Smooth muscle cell of the brain vasculature (primary cell): ENCODE measurements at regions not wholly inside any gene's neighbourhood (a gene's known extent, or its start where the extent isn't known, plus 50 kb on each side); places are given as distances from the start of the nearest gene placed in this dataset.

ENCODE experiments used
- DNase-seq: peaks from one replicate; pipeline ENCODE4 v3.0.0-alpha.2; 2012; ENCODE audit warnings: low read depth, low spot score

DNA sequence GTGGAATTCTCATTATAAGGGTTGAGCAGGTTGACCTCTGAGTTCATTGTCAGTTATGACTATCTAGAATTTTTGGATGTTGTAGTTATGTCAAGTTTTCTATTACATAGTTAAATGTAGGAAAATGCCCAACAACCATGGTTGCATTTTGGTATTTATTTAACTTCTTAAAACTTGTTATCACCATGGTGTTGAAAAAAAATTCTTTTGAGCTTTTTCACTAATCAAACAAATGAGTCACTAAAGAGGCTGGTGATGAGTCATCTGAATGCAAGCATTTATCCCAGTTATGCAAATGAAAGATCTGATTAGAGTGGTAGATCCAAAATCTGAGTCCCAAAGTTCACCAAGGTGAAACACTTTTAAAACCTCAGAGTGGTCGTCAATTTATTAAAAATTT, 624.7 kb upstream of the IGFBP3 start:
- no peak for DNase-seq

DNA sequence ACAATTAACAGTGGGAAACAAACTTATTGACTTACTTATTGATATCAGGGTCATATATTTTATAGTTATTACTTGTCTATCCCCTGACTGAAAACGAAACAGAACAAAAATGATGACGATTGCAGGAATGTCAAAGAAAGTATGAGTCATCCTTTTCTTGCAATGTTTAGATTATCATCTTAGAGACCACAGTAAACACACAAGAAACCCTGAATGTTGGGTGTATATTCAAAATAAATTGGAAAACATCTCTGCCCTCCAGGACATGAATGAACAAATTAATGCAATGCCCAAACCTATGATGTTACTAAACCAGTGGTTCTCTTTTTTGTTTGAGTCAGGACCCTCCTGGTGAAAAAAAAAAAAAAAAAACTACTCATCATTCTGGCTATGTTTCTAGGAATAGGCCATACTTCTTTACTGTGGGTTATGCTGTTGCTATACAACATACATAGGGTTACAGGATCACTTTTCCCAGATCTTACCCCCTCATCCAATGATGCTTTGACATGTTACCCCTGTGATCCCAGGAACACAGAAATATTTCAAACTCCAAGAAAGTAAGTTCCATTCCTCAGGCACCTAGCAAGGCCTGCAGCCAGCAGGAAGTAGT, 623.4 kb upstream of the IGFBP3 start:
- peak; percentile 40 for DNase-seq

DNA sequence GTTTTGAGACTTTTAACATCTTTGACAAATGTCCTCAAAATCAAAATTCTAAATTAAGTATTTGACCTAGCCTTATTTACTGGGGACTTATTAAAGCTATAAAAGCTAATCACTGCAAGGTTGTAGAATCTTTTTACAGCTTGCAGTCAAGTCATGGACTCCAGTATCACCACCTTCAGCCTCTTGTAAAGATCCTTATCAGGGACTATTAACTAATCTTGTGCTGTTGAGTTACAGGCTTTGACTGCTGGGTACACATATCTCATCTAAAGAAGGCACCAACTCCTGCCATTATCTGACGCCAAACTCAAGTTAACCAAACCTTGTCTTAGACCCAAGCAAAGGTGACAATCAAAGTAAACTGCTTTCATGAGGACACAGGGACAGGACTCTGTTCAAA, 621.0 kb upstream of the IGFBP3 start:
- DNase-seq: no peak

DNA sequence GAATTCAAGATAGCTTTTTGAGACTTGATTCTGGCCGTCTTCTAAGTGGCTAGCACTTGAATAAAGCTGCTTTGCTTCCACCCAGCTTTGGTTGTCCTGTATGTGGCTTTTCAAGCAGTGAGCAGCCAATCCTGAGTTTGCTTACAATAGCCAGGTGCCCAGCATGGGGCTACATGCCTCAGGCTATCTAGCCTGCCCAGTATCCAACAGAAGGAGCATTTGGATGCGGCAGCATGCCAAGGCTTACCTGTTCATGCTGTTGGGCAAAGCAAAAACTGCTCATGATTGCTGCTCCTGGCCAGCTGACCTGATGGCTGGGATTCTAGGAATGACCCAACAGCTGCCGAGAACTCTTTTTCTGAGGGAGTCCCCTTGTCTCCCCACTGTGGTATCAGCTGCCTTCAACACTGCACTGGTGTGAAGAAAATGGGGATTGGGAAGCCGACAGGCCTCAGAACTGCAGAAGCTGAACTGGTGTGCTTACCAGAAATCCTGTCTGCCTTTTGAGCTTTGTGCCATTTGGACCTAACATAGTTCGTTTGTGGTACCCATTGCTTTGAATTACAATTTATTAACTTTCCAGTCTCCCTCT, 618.9 kb upstream of the IGFBP3 start:
- no peak for DNase-seq

DNA sequence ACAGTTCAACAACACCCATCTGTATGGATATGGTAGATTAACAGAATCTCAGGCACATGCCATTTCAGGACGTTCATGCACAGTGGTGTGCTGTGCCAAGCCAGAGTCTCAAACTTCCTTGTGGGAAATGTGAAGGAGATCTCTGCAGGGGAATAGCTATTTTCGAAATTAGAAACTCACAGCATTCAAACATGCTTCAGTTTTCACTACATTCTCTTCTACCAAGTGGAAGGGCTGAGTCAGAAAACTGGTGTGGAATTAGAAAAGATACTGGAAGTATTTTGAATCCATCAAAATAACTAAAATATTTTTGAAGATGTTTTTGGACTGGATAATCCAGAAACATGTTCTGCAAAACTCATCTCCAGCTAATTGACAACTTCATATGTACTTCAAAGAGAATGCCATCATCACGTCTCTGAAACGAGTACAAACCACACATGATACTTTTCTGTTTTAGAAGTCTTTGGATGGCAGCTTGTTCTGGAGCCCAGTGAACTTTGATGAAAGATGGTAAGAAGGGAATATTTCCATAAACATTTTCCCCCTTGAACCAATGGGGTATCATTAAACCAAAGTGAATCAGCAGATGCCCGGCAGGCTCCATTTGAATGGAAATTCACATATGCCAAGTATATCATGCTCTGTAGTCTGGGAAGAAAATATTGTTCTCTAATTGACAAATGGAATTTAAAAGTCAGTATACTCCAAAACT, 616.3 kb upstream of the IGFBP3 start:
- no peak for DNase-seq

DNA sequence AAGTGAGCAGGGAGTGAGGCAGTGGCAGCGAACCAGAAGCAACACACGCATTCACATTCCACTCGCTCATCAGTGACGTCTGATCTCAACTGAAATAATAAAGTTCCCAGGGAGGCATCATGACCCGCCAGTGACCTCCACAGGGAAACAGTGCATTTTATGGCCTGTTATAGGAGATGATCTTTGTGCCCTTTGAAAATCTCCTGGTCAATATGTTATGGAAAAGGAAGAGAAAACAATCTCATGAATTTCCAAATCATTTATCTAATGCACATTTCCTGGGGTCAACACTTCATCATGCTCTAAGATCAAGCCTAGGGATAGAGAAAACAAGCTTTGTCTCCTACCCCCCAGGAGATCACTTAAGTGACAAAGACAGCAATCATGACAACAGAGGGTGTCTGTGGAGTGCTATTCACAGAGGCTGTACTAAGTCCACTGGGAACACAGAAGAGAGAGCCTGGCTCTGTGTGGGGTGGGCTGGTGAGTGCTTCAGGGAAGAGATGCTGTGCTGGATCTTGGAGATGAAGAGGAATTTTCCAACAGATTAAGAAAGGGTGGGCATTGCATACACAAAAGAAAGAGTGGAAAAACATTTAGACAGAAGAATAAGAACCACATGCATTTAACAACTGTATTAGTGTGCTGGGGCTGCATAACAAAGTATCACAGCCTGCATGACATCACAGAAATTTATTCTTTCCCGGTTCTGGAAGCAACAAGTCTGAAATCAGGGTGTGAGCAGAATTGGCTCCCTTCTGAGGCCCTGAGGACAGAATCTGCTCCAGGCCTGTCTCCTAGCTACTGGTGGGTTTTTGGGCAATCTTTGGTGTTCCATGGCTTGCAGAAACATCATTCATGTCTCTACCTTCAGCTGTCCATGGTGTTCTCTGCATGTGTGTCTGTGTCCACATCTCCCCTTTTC, 613.9 kb upstream of the IGFBP3 start:
- DNase-seq: peak; percentile 80

DNA sequence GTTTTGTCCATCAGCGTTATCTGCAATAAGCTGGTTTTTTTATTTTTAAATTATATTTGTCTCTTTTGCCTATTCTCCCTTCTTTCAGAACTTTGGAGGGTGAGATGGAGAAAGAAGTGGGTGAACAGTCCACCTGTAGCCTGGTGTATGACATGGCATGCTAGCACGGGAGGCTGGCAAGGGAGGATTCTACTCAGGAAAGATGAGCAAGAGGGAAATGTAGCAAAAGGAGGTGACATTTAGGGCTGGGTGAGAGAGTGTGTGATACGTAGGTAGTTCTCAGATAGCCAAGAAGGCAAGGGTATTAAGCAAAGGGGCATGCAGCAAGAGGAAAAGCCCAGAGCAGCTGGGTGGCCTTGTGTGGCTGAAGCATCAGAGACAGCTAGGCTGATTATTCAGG, 612.9 kb upstream of the IGFBP3 start:
- no peak for DNase-seq

DNA sequence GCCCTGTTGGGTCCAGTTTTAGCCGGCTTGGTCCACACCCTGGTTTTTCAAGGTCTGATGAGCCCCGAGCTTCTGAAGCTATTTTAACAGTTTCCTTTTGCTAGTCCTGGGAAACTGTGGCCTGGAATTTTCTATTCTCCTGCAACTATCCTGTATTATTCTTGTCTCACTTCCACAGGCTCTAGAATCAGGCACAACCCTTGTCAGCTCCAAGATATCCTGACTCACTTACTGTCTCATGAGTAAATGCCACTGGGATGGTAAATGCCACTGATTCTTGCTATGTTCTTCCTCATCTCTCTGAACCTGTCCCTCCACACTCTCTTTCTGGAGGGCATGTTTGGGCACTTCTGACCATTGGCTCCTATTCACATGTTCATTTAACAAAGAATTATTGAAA, 611.5 kb upstream of the IGFBP3 start:
- DNase-seq: no peak

DNA sequence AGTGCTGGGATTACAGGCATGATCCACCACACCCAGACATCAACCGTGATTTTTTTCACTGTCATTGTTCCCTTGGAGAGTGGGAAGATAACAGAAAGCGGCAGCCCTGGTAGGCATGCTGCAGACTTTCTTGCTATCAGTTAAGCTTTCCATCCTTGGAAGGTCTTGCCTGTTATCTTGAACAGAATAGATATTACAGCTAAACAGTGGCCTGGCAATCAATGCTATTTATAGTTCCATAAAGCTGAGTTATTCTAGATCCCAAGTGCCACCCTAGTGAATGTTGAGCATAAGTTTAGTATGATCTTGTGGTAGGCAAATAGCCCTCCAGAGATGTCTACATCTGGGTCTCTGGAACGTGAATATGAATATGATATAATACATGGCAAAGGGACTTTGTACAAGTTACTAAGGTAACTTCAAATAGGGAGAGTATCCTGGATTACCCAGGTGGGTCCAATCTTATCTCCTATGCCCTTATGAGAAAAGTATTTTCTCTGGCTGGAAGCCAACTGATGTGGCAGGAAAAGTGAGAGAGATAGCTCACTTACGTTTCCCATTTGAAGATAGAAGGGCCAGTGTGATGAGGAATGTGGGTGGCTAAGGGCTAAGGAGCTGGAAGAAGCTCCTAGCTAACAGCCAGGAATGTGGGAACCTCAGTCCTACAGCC, 609.1 kb upstream of the IGFBP3 start:
- DNase-seq: no peak

DNA sequence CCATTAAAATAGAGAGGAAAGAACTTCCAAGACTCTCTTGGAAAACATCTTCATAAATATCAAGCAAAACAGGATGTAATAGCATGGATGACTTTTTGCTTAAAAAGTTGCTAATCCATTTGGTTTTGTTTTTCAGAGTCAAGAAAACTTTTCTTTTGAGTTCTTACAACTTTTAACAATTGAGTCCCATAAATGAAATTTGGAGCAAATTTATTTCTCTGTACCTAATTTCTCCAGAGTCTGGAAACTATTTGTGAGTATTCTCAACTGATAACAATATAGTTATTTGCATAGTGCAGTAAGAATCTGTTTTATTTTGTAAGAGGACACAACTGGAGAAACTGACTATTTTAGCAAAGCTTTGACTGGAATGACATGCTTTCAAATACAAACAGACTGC, 606.3 kb upstream of the IGFBP3 start:
- DNase-seq: no peak

DNA sequence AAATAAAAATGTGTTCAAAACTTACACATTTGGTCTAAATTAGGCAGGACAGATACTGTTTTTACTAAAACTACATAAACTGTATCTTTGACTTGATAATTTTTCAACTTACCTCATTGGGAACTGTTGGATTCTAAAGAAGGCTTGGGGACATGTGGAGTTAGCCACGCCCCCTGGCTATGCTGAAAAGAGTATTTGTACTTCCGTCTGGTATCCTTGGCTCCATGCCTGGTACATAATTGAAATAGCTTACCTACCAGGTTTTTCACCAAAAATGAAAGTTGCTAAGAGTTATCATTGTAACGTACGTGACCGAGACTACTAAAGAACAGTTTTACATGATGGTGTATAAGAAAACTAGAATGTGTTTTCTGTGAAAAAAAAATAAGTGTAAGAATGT, 604.8 kb upstream of the IGFBP3 start:
- DNase-seq: no peak

DNA sequence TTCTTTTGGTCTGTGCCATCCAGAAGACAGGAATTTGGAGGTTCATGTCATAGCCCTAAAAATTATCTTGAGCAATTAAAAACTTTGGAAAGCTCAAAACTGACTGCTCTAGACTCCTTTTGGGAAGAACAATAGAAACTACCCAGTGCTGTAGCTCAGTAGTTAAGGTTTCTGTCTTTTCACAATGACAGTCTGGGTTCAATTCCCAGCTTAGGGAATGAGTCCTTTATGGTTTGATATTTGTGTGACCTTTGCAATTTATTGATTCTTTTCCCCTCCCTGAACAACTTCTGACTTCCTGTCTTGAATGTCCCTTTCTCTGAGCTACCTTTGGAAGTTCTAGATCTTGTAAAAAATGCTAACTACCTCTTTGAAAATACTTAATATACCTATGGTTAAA, 603.3 kb upstream of the IGFBP3 start:
- DNase-seq: no peak

DNA sequence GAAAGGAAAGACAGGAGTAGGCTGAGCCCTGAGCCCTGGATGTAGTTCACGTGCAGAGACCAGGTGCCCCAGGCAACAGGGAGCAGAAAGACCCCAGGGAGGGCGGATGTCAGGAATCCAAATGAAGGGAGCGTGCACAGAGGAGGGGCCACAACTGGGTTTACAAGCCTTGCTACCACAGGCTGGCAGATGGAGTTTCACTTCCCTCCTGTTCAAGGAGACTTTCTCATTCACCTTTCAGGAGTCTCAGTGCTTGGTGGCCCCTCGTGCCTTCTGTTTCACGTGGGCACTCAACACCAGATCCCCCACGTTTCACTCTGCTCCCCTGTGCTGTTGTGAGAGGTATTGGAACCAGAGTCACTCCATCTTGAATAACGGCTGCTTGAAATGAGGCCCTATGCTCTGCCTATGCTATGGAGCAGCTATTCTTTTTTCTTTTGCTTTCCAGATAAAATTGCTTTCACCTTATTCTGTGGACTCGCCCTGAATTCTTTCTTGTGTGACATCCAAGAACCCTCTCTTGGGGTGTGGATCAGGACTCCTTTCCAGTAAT, 601.4 kb upstream of the IGFBP3 start:
- DNase-seq: no peak

DNA sequence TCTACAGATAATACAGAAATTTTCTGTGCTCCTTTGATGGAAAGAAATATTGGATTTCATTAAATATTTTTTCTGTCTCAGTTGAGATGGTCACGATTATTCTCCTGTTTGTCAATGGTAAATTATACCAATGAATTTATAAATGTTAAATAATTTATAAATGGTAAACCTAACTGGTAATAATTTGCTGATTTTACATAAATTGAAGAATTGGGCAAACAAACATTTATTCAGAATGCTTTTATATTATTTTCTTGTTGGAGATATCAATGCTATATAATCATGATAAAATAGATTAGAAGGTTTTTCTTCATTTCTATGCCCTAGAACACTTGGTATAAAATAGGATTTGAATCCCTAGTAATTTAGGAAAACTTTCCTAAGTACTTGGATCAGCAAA, 597.6 kb upstream of the IGFBP3 start:
- no peak for DNase-seq

DNA sequence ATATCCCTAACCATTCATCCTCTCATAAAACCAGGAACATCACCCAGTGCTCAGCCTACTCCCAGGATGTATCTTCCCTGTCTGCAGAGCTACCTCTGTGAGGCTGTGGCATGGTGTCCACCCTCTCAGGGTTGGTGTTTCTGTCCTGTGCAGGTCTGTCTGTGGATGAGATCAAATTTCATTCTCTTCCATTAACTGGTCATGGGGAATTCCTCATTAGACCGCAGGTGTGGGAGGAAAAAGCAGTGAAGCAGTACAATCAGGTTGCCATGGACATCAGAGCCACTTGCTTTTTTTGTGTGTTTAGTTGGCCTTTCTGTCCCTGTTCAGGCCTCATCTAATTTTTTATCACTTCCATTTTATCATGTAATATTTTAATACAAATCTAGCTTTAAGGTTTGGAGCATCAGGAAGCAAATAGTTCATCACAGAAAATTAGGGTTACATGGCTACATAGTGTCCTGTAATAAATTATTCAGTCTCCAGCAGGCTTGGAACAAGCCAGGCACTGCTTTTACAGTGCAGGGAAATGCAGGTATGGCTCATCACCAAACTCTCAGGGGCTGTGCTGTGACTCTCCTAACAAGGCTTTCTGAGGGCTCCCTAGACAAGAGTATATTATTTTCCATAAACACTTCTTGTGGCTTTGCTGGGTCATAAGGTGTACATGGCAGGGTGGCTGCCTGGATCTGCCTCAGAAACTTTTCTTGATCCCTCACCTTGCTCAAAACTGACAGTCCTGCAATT, 594.9 kb upstream of the IGFBP3 start:
- no peak for DNase-seq

DNA sequence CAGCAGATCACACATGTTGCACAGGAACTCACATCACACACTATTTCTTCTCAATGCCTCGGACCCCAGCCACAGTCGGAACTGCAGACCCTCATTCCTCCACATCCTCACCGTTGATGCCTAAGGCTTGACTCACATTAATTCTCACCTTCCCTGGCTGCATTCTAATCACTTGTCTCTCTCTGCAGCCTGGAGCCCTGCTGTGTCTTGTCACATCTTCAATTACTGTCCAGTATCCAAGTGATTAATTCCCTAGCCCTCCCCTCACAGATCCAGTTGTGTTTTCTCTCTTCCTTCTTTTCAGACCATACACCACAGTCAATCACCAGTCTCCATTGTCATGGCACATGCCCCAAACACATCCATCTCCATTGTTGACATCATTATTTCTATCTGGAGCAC, 592.4 kb upstream of the IGFBP3 start:
- DNase-seq: no peak

DNA sequence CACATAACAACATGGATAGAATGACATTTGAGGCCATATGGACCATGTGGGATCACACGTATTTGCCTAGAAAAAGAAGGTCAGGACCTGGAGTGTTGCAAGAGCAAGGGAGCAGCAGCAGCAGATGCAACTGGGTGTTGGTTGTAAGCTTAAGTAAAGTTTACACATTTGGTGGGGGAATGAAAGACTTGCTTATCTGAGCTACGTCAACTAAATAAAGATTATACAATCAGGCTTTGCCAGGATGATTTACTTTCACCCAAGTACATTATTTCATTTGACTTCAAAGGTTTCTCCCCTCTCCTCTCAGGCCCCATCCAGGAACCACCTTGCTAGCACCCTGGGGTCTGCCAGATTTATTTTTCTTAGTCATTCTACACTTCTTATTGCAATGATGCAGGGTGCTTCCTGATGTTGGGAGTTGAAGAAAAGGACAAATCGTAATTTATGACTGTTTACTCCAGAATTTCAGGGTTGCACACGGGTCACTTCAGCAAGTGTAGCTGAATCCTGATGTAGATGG, 591.9 kb upstream of the IGFBP3 start:
- no peak for DNase-seq

DNA sequence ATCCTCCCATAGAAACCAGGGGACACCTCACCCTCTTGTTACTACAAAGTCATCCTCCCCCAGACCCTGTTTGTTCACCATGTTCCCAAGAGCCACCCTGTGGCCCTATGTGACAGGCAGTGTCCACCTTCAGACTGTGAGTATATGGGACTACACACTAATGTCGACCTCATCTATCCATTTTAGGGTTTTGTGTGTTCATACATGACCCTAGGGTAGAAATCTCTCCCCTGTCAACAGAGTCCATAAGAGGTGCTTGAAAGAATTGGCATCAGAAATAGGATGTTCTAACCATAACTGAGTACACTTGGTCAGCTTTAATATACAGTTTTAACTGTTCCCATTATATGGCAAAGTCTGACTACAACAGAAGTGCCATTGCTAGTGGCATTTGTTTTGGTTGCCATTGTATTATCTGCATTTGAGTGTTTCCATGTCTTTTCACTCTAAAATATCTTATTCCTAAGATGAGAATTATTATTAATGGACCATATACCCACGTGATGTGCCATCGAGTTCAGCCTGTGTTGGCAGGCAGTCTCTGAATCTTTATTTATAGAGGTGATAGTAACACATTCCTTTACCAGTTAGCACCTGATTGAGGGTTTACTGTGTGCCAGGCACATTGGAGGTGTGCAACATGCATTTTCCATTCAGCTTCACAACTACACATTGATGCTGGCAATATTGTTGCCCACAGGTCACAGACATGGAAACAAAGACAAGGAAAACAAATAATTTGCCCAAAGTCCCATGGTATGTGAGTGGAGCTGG, 590.6 kb upstream of the IGFBP3 start:
- DNase-seq: no peak

DNA sequence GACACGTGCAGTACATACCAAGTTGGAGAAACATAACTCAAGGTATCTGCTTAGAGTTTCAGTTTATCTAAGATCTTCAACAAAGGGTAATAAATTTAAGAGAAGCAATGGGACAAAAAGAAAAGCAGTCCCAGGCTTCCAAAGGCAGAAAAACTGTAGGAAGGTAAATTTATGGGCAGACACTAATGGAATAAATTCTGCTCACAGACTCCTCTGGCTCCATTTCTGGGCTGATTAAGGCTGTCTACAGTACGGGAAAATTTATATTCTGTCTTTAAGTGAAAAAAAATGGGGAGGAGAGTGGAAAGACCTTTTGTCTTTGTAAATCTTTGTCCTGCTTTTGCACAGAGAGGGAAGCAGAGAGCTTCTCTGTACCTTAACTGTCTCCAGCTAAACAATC, 587.5 kb upstream of the IGFBP3 start:
- no peak for DNase-seq

DNA sequence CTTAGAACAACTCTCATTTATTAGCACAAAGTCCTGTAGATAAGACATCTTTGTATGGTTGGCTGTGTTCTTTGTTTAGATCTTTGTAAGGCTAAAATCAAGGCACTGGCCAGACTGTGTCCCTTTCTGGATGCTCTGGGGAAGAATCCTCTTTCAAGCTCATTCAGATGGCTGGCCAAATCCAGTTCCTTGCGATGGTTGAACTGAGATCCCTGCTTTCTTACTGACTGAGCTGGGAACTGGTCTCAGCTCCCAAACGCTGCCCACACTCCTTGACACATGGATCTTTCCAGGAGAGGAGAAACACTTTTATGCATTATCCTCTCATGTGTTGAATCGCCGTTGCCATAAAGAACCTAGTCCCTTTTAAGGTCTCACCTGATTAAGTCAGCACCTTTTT, 586.5 kb upstream of the IGFBP3 start:
- no peak for DNase-seq
